Stimulated activated CD4-positive, alpha-beta T cell treated with anti-CD3 and anti-CD28 coated beads, Interleukin-1b, Interleukin-23, amount 100 ng/mL, for 24 hours (primary cell): ENCODE measurements at regions not wholly inside any gene's neighbourhood (a gene's known extent, or its start where the extent isn't known, plus 50 kb on each side); places are given as distances from the start of the nearest gene placed in this dataset.

ENCODE experiments used
- DNase-seq, 4 experiments: peaks; one replicate each; pipeline ENCODE4 v3.0.0-alpha.2; 2020; ENCODE audit warnings: low read depth in 4 of 4, low spot score in 1 of 4

DNA sequence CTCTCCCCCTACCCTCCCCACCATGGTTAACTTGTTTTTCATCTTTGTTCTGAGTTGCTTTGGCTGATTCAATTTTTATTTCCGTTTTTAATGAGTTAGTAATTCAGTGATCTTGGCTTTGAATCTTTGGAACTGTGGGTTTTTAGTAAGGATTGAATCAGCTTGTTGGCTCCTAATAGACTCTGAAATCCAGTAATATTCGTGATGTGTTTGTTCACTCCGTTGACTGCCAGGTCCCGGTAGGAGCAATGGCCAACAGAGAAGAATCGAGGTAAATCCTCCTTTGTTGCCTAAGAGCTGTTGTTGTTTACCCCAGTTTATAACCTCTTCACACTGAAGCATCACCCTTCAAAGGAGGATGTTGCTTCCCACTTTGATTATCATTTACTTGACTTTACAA lies 92.7 kb downstream of the PCSK1 start:
- no peak for DNase-seq

DNA sequence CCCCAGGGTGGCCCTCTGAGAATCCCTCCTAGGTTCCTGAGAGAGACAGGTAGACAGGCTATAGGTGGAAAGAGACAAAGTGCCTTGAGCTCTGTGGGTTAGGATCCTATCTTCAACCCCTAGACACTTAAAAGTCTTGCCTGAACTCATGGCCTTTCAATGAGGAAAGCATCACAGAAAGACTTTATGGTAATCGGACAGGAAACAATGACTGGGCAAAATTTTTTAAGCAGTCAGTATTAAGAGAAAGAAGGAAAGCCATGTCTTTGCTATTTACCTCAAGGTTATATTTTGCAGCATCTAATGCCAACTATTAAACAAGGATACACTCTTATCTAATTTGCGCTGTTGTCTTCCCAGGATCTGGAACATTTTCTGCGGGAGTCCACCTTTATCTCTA lies 93.2 kb downstream of the PCSK1 start:
- DNase-seq: no peak

DNA sequence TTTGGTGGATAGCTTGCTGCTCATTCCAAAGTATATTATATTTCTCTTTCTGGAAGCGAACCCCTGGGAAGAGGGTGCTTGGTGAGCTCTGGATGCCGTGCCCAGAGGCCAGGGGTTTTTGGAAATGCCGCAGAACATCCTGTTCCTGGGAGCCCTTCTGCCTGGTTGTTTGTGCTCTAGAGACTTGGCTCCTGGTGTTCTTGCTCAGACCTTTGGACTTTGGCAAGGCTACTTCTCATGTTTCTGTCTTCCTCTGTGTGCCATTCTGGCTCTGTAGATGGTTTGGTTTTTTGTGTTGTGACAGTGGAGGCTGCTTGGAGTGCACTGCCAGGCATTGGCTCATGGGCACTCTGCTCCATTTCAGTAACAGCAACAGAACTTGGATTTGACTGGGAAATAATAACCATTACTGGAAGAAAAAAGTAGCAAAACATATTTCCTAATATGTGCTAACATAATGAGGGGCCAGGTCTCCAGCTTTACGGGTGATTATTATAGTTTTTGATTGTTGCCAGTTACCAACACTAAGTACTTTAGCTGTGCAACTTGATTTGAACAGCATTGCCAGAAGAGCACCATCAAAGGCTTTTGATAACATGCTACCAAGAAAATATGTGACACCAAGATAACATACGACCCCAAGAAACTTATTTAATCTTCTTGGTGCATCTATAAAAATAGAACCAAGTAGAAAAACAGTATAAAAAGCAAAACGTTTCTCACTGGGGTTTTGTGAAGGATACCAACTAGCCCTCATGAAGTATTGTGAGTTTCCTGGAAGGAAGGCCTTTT lies 94.2 kb downstream of the PCSK1 start:
- no peak for DNase-seq

DNA sequence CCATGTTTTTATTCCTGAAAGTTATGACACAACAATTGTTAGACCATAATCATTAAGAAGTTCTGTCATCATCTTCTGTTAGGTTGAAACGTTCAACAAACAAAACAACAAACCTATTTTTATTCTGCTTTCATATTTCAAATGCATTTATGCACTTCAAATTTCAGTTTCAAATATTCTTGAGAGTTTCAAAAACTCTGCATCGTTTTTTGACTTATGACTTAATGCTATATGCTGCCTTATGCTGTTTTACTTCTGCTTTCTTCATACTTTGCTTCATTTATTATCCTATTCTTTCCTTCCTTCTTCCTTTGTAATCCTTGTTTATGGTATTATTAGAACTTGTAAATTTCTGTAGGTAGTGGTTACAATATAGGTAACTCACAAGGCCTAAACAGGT lies 95.0 kb downstream of the PCSK1 start:
- DNase-seq: no peak

DNA sequence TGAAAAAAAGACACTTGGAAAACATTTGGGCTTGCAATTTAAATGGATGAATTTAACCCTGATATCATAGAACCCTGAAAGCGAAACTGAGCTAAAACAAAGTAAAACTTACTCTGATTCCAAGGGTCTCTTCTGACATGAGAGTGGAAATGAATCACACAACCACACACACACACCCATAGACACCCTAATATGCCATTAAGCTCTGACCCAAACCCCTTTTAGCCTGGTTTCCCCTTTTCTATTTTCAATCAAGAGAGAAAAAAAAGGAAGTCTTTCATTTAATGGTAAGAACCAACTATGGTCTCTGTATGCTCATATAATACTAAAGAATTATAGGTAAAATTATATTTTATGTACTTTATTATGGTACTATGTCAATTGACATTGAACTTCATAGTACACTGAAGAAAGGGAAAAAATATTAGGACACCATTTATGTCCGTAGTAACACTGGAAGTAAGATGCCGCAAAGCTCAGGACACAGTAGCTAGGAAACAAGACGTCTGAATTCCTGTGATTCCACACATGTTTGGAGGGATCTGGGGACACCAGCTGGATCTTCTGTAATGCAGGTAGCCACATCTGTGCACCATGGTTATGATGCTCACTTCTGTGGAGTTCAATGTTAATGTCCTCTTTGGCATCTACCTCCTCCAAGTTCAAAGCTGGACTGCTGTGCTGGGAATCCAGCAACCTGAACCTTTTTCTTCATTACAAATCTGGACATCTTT lies 95.8 kb downstream of the PCSK1 start:
- DNase-seq: no peak

DNA sequence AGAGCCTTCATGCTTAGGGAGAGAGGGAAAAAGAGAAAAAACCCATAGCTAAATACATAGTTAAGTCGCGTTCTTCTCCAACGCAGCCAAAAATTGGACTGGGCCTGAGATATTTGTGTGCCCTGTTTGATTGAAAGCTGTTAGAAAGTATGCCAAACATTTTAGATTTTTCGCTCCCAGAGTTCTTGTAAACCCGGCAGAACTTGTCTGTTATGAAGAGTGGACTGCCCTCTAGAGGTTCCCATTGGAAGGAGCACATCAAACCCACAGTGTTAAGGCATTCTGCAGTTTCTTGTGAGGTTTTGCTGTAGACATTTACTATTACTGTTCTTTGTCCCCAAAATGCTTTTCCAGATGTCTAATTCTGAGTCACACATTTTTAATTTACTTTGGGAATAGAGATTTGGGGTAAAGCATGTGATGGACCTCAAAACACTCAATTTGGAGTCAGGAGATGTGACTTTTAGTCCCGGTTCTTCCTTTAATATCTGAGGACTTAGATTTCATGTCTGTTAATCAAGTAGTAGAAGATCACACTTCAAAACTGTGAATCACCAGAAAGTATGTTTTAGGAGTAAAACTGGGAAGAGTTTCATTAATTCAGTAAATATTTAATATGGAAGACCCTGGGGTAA lies 96.6 kb downstream of the PCSK1 start:
- peak; percentile 13 to 35 (median 27) for DNase-seq

DNA sequence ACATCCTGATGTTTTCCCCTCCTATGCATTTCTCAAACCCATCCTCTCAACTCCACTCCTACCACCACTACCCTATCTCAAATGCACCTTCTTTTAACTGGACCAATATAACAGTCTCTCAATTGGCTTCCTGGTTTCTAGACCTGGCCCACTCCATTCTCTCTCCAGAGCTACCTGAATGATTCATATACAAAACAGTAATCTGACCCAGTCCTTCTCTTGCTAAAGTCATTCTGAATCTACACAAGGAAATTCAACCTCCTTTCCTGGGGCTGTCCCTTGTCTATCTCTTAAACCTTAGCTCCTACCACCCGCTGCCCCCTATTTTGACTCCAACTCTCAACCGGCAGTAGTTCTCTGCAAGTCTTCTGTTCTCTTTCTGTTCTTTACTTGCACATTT lies 97.2 kb downstream of the PCSK1 start:
- no peak for DNase-seq

DNA sequence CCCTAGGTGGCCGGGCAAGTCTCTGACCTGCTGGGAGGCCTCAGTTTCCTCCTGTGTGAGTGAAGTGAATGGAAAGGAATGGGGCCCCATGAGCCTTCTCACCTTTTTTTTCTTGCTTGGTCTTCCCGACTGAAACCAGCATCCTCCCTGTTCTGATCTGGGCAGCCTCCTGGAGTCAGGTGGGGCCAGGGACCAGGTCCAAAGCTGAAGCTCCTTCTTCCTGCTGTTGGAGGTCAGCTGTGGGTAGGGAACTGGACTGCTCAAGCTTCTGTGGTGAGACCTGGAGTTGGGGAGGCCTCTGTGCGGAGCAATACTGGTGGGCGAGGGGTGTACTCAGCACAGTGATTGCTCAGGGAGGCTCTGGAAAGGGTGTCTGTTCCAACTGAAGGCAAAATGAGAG lies 99.7 kb downstream of the PCSK1 start:
- no peak for DNase-seq

DNA sequence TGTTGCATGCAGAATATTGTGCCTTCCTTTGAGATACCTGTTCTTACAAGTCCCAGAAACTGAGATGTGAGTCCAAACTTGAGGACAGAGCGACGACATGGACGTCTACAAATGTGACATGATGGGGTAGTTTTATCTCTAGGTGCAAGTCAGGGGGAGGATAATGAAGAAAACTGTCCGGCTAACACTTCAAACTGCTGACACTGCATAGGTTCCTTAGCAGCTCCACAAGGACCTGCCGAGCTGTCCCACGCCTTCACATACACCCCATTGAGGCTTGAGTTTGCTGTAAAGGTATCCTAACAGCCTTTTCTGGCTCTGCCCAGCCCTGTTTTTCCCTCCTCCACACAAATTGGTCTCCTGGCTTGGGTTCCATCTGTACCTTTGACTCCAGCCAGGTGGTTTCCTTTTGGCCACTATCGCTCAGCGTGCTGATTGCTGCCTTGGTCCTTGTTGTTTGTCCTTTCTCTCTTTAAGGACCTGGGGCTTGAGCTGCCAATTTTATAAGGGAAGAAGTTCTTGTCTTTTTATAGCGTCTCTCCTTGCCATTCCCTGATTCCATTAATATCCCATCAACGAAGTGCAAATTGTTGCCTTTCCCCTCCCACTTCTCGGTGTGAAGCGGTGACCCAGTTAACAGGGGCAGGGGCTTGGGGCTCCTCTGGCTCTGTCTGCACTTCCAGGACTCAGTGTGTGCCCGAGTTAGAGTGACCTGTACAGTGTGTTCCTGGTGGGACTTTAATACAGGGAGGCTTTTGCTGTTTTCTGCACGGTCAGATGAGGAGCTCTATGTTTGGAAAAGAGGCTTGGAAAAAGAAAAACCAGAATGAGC lies 100.3 kb downstream of the PCSK1 start:
- DNase-seq: no peak

DNA sequence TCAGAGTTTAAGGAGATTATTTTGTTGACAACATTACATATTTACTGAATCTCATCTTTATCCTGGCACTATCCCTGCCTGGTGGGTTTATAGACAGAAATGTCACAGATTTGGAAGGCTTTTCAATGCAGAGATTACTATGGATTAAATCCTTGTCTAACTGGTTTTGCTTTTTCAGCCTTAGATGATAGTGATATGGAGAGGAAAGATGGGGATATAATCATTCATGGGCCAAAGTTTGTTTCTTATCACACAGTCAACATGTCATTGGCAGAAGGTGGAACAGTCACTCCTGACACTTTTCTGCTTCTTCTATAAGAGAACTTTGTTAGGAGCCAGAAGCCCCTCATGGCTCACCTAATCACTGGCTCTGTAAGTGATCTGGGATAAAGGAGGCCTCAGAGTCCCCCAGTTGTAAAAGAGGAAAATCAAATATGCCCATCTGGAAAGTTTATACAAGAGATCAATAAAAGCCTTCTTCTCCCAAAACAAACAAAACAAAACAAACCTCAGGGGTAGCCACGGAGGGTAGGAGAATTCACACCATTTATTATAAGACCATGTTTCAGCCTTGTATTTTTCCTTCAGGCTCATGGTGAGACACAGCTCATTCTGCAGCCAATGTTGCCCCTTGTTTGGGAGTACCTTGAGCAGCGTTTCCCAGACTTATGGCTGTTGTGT lies 101.2 kb downstream of the PCSK1 start:
- DNase-seq: no peak

DNA sequence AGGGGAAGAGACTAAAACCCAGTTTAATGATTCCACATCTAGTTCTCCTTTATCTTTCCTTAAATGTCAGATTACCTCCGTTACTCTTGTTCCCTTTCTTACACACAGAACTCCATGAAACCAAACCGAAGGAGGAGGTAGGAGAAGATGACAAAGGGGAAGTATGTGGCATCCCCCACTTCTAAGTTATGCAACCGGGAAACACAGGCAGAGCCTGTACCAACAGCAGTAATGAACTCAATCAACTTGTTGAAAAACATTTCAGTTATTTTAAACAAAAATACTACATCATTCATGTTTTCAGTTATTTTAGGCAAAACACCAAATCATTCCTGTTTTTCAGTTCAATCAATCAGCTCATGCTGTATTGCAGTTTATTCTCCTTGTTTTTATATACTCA lies 101.8 kb downstream of the PCSK1 start:
- no peak for DNase-seq

DNA sequence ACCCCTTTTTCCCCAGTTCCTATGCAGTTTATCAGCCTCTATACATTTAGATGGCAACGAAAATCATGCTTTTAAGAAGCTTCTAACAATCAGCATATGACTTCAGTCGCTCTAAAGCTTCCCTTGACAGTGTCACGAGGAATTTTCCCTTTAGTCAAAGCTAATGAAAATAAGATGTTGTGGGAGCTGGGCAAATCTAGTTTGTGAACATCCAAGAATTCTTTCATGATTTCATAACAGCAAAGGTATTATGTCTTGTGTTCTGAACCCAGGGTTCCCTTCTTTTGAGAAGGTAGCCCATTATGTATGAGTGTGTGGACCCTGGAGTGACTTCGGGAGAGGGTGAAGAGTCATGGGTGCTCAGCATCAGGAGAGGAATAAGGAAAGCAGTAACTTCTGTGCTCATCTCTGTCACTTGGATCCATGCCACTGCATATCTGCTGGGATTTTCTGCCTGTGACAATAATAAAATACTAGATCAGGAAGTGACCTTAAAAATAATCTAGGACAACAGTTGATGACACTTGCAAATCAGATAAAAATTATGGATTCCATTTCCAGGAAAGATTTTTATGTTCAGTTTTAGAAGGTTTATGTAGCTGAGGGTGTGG lies 102.4 kb downstream of the PCSK1 start:
- DNase-seq: no peak

DNA sequence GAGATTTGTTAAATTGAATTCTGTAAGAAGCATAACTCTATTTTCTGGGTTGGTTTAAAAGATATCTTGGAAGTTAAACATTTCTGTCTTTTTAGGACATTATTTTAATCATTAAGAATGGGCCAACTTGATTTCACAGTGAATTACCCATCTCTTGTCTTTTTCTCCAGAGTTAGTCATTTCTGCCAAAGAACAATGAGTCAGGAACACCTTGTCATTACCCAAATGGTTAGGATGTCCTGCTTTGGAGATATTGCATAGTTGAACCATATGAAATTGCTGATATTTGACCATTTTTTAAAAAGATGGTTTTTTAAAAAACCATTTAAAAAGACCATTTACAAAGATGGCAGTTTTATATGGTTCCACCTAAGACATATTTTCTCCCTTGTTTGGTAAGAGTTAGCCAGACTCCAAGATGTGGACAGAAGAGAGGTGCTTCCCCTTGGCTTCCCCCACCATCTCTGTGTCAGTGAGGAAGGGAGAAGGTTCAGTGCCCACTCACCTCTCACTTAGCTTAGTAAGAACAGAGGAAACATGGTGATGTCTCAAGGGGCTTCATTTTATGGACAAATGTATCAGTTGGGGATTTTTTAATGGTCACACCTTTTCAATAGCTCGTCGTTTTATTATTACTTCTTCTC lies 103.0 kb downstream of the PCSK1 start:
- DNase-seq: no peak

DNA sequence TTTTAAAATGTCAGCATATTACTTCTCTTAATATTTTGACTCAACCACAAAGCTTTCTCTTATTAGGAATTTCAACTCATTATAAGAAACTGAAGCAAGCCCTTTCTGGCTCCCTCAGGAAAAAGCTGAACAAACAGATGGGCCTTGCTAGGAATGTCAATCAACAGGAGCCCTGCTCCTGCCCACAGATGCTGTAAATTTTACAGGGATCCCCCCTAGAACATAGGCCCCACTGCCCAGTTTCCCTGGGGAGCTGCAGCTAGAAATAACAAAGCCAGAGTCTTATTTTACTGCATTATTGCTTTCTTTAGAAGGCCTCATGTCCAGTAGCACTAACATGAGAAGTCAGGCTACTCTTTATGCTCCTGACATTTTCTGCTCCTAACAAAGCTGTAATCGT lies 103.8 kb downstream of the PCSK1 start:
- DNase-seq: no peak

DNA sequence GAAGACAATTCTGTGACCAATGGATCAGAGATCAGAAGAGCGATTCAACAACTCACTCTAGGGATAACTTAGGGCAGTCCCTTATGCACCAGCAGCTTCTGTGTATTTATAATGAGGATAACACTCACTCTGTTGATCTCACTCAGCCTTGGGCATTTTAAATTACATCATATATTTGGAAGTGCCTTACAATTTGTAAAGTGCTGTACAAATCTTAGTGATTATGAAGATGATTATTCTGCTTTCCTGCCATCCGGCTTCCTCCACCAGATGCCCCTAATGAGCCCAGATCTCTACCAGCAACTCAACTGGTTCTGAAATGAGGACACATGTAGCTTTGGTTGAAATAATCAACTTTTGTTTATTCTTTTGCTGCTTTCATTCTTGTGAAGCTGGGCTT lies 105.3 kb downstream of the PCSK1 start:
- DNase-seq: no peak

DNA sequence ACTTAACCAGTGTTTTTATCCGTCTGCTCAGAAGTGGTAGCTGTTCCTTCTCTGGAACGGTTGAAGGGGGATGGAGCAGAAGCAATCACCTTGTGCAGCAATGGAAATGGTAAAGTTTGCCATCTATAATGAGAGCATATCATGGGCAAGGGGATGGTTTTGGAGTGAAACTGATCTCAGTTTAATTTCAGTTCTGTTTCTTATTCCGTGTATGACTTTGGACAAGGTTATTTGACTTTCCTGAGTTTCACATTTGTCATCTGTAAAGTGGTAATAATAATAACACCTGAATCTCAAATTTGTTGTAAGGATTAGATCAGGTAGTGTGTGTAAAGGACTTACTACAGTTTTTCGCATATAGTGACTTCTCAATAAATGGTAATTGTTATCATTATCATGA lies 106.1 kb downstream of the PCSK1 start:
- no peak for DNase-seq

DNA sequence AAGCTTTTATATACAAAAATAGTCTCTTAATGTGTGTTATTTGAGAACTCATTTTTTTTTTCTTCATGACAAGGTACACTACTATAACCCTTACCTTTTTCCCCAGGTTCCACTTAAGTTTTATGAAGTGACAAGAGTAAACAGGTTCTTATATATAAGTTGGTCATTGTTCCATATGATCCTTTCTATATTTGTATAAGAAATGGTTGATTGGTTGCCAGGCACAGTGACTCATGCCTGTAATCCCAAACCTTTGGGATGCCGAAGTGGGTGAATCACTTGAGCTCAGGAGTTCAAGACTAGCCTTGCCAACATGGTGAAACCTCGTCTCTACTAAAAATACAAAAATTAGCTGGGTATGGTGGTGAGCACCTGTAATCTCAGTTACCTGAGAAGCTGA lies 108.3 kb downstream of the PCSK1 start:
- no peak for DNase-seq

DNA sequence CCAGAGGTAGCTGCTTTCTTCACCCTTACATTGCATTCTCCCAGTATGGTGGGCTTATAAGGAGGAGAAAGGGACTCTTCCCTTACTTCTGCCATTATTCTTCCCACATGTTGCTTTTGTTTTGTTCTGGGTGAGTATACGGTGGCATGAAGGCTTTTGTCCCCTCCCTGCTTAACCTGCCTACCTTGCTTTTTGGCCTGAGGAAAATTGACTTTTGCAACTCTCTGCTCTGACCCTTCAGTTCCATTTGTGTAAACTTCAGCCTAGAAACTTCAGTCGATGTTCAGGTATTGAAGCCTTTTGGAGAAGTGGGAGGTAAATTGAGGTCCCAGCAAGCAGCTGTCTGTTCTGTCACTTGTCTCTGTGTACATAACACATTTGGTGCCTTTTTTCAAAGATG lies 110.2 kb downstream of the PCSK1 start:
- DNase-seq: no peak

DNA sequence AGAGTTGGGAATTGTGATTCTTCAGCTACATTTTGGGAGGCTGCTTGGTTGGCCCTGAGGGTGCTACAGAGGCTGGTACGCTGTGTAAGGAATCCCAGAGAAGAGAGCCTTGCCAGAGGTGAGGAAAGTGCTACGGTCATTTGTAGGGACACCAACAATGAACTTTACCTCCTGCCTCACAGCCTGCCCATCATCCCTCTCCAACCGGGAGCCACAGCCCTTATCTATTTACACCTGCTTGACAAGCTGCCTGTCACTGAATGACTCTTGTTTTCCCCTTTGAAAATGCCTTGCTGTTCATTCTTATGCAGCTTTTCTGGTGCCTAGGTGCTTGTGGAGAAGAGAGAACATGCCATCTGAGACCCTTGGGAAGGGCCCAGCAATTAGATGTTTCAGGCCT lies 110.8 kb downstream of the PCSK1 start:
- DNase-seq: no peak

DNA sequence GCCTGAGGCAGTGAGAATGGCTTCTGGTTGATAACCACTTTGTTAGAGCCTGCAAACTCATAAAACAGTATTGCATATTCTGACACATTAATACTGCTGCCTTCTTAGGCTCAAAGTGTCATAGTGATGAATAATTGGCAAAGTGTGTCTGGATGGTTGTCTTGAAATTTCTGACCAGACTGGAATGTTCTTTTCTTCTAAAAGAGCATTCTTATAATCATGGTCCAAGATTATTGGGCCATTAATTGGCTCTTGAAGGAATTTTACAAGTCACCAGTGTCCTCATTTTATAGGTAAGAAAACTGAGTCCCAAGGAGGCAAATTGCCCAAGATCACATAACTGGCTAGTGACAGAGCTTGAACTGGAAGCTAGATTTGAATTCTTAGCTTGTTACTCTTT lies 111.7 kb downstream of the PCSK1 start:
- no peak for DNase-seq
